GM12878 (cell line): ENCODE measurements at regions not wholly inside any gene's neighbourhood (a gene's known extent, or its start where the extent isn't known, plus 50 kb on each side); places are given as distances from the start of the nearest gene placed in this dataset.

Experiments used
- ATAC-seq: fragments of 200-7000 bp; cut with Tn5 transposase; 3 replicates; pipeline ENCODE4 v1.9.1; 2020; ENCODE audit warnings: mild to moderate bottlenecking, moderate library complexity
- BruUV-seq: library from RNA; stranded (reverse); fragments of 400-500 nt; replicated peaks from 2 replicates; lab custom pipeline; 2021; lab: Mats Ljungman, UMichigan
- CTCF ChIA-PET: fragments of 300-600 bp; sonication (Branson Sonifier 250); formaldehyde crosslinking; extraction: SDS; loops from one replicate; lab custom pipeline; 2021; ENCODE audit warnings: inconsistent platforms; lab: Yijun Ruan, JAX
- POLR2A ChIA-PET: fragments of 350-600 bp; formaldehyde crosslinking; extraction: SDS; loops from one replicate; lab custom pipeline; 2021; ENCODE audit warnings: inconsistent platforms; lab: Charles Lee
- RAD21 ChIA-PET: fragments of 300-600 bp; sonication (Branson Sonifier 250); formaldehyde crosslinking; loops from one replicate; lab custom pipeline; 2023; ENCODE audit warnings: antibody characterized with exemption; ENCODE audit not compliant: unreplicated experiment; lab: Charles Lee
- SMC1A ChIA-PET: fragments of 300-600 bp; sonication (Branson Sonifier 250); formaldehyde crosslinking; loops from one replicate; lab custom pipeline; 2023; ENCODE audit not compliant: unreplicated experiment, uncharacterized antibody; lab: Charles Lee
- DNase-seq: peaks from one replicate; pipeline ENCODE4 v3.0.0-alpha.2; 2011; ENCODE audit warnings: low read depth, low spot score
- FAIRE-seq: peaks from 3 replicates; lab custom pipeline; 2011; peaks lifted over from hg19 to GRCh38; lab: Jason Lieb, UNC
- H2AFZ ChIP-seq: 2 replicates; pipeline ENCODE4 v1.6.0; 2011; ENCODE audit warnings: low read depth, low read length, control low read depth; ENCODE audit not compliant: control insufficient read depth
- H3K27ac ChIP-seq: 2 replicates; pipeline ENCODE4 v1.5.1; 2011; ENCODE audit warnings: control low read depth; ENCODE audit not compliant: control insufficient read depth, insufficient read depth
- H3K27me3 ChIP-seq, 2 experiments: replicated peaks in 1 of 2; 2 replicates each; pipeline versions ENCODE4 v1.6.0 to v1.6.1; 2011; ENCODE audit warnings: low read length in 1 of 2; ENCODE audit not compliant: control insufficient read depth in 2 of 2, insufficient read depth in 2 of 2
- H3K36me3 ChIP-seq, 2 experiments: 2 replicates each; pipeline ENCODE4 v1.5.1; 2011; ENCODE audit warnings: low read length in 1 of 2; ENCODE audit not compliant: control insufficient read depth in 2 of 2, insufficient read depth in 2 of 2
- H3K4me1 ChIP-seq: 2 replicates; pipeline ENCODE4 v1.6.1; 2011; ENCODE audit warnings: mild to moderate bottlenecking, low read length, moderate library complexity, mixed read lengths; ENCODE audit not compliant: control insufficient read depth, insufficient read depth
- H3K4me2 ChIP-seq: 2 replicates; pipeline ENCODE4 v1.6.0; 2011; ENCODE audit warnings: control low read depth; ENCODE audit not compliant: control insufficient read depth, insufficient read depth
- H3K4me3 ChIP-seq: fragments of 200-600 bp; sonication (generic); 2 replicates; pipeline ENCODE4 v1.5.1; 2016
- H3K79me2 ChIP-seq: 2 replicates; pipeline ENCODE4 v1.6.0; 2011; ENCODE audit warnings: low read length; ENCODE audit not compliant: control insufficient read depth, insufficient read depth
- H3K9ac ChIP-seq: 2 replicates; pipeline ENCODE4 v1.8.0; 2011; ENCODE audit warnings: low read length, control low read depth, mixed read lengths; ENCODE audit not compliant: control insufficient read depth, insufficient read depth
- H3K9me3 ChIP-seq: replicated peaks from 3 replicates; pipeline ENCODE4 v1.5.1; 2011; ENCODE audit warnings: mild to moderate bottlenecking, low read length; ENCODE audit not compliant: control insufficient read depth, insufficient read depth
- H4K20me1 ChIP-seq: 2 replicates; pipeline ENCODE4 v1.6.0; 2011; ENCODE audit not compliant: control insufficient read depth, insufficient read depth
- EP300 ChIP-seq, 2 experiments: fragments of 150-350 bp in 1 of 2; IDR thresholded peaks; 2 replicates each; pipeline ENCODE4 v1.6.1; 2011 to 2012; ENCODE audit warnings: low read depth in 2 of 2, low read length in 2 of 2, borderline replicate concordance in 1 of 2, improper control_type of control experiment in 1 of 2, inconsistent platforms in 1 of 2; ENCODE audit not compliant: control insufficient read depth in 1 of 2
- ESRRA ChIP-seq: IDR thresholded peaks from 2 replicates; pipeline ENCODE4 v1.6.1; 2012; ENCODE audit warnings: mild to moderate bottlenecking, low read length, improper control_type of control experiment
- HDAC6 ChIP-seq: fragments of 200-600 bp; sonication (generic); IDR thresholded peaks from one replicate; pipeline ENCODE4 v1.8.0; 2017; ENCODE audit warnings: antibody characterized with exemption; ENCODE audit not compliant: unreplicated experiment
- IKZF1 ChIP-seq: fragments of 450-650 bp; conservative IDR thresholded peaks from 2 replicates; pipeline ENCODE4 v1.6.1; 2017; ENCODE audit warnings: antibody characterized with exemption, mild to moderate bottlenecking
- IRF3 ChIP-seq: fragments of 450-650 bp; IDR thresholded peaks from 2 replicates; pipeline ENCODE4 v1.6.1; 2014; ENCODE audit warnings: mild to moderate bottlenecking
- JUND ChIP-seq: IDR thresholded peaks from 2 replicates; pipeline ENCODE4 v1.6.1; 2012; ENCODE audit warnings: low read depth, mild to moderate bottlenecking, low read length, improper control_type of control experiment, moderate library complexity
- LARP7 ChIP-seq: fragments of 450-650 bp; IDR thresholded peaks from 2 replicates; pipeline ENCODE4 v1.6.1; 2017; ENCODE audit warnings: mild to moderate bottlenecking
- MYC ChIP-seq: IDR thresholded peaks from 2 replicates; pipeline ENCODE4 v1.6.1; 2011; ENCODE audit warnings: mild to moderate bottlenecking, low read length, moderate library complexity, inconsistent platforms; ENCODE audit not compliant: insufficient read depth, insufficient replicate concordance, insufficient read length, severe bottlenecking
- NFXL1 ChIP-seq: fragments of 450-650 bp; IDR thresholded peaks from 2 replicates; pipeline ENCODE4 v1.6.1; 2017; ENCODE audit warnings: antibody characterized with exemption, mild to moderate bottlenecking, borderline replicate concordance
- NFYA ChIP-seq: IDR thresholded peaks from 2 replicates; pipeline ENCODE4 v1.6.1; 2011; ENCODE audit warnings: low read depth, mild to moderate bottlenecking, low read length, improper control_type of control experiment, borderline replicate concordance
- NRF1 ChIP-seq: conservative IDR thresholded peaks from 2 replicates; pipeline ENCODE4 v1.6.1; 2011; ENCODE audit warnings: mild to moderate bottlenecking, low read depth, low read length, improper control_type of control experiment
- PKNOX1 ChIP-seq: fragments of 450-650 bp; IDR thresholded peaks from 2 replicates; pipeline ENCODE4 v1.6.1; 2016; ENCODE audit warnings: mild to moderate bottlenecking
- RB1 ChIP-seq: fragments of 450-650 bp; formaldehyde crosslinking; IDR thresholded peaks from 2 replicates; pipeline ENCODE4 v1.6.1; 2017; ENCODE audit warnings: mild to moderate bottlenecking, borderline replicate concordance
- RELA ChIP-seq: fragments of 450-650 bp; IDR thresholded peaks from 2 replicates; pipeline ENCODE4 v1.8.0; 2014; ENCODE audit warnings: borderline replicate concordance; ENCODE audit not compliant: partially characterized antibody
- SIN3A ChIP-seq: IDR thresholded peaks from 2 replicates; pipeline ENCODE4 v1.6.1; 2012; ENCODE audit warnings: low read depth, low read length, improper control_type of control experiment
- SMARCA5 ChIP-seq: fragments of 450-650 bp; IDR thresholded peaks from 2 replicates; pipeline ENCODE4 v1.6.1; 2017; ENCODE audit warnings: mild to moderate bottlenecking
- TAF1 ChIP-seq: IDR thresholded peaks from 2 replicates; pipeline ENCODE4 v1.6.1; 2011; ENCODE audit warnings: mild to moderate bottlenecking, low read depth, low read length, borderline replicate concordance
- USF1 ChIP-seq: IDR thresholded peaks from 2 replicates; pipeline ENCODE4 v1.6.1; 2011; ENCODE audit warnings: borderline replicate concordance, low read depth, mild to moderate bottlenecking, moderate library complexity, mixed read lengths, low read length; ENCODE audit not compliant: insufficient read depth; ENCODE audit errors: extremely low read length
- ZBED1 ChIP-seq: IDR thresholded peaks from 2 replicates; pipeline ENCODE4 v1.6.1; 2016; ENCODE audit warnings: borderline replicate concordance
- ZNF384 ChIP-seq: IDR thresholded peaks from 2 replicates; pipeline ENCODE4 v1.6.1; 2012; ENCODE audit warnings: low read depth, mild to moderate bottlenecking, low read length, improper control_type of control experiment, borderline replicate concordance
- WGBS: methylation state at CpG from one replicate; pipeline ENCODE4 v1.1.6; 2016; ENCODE audit warnings: low lambda C conversion rate; ENCODE audit not compliant: insufficient replicate concordance, insufficient coverage; ENCODE audit errors: missing lambda C conversion rate; 5-methylcytosine and 5-hydroxymethylcytosine counted together
- in situ Hi-C: fragments of 300-500 bp; cut with MboI; formaldehyde crosslinking; loops from 9 replicates; pipeline ENCODE4 v1.14.3; 2018; ENCODE audit warnings: mixed read lengths
- intact Hi-C: fragments of 100-400 bp; cut with micrococcal nuclease; formaldehyde crosslinking; loops from one replicate; pipeline ENCODE4 v1.14.2; 2022; ENCODE audit not compliant: unreplicated experiment

GRCh38 chr21:28663754-28664153, 328.9 kb downstream of the LTN1 start:
- RAD21 ChIA-PET = no interaction called here
- no peak overlapping the region for H3K4me2 ChIP-seq
- in situ Hi-C loops (no loop called here), intact Hi-C loops (no loop called here)
- no peak overlapping the region for H2AFZ ChIP-seq
- ATAC-seq = no peak
- POLR2A ChIA-PET = no interaction called here
- no peak overlapping the region for H3K4me3 ChIP-seq
- no peak overlapping the region for H3K27ac ChIP-seq
- no peak for DNase-seq
- H3K9me3 ChIP-seq = no peaks in the 10 kb centered on the region
- no peak overlapping the region for H3K9ac ChIP-seq
- no peaks in the 10 kb centered on the region for H3K27me3 ChIP-seq
- CTCF ChIA-PET = no interaction called here
- 69% methylated on average over 5 of the region's 5 CpGs for WGBS
- BruUV-seq = no TSS peak
- TF ChIP-seq EP300 (IDR thresholded peaks at IDR 0.05; ENCODE audit: borderline replicate concordance in 1 of 2, control insufficient read depth in 1 of 2, low read depth in 2 of 2, low read length in 2 of 2) = no peak
- TF ChIP-seq RB1 = no peak
- no peak for TF ChIP-seq NFYA
- TF ChIP-seq ESRRA = no peak
- TF ChIP-seq HDAC6 = no peak
- no peak for TF ChIP-seq LARP7
- no peak for TF ChIP-seq SIN3A
- no peak for TF ChIP-seq IRF3
- no peak for TF ChIP-seq PKNOX1
- no peak for TF ChIP-seq JUND
- TF ChIP-seq TAF1 = no peak
- no peak for TF ChIP-seq SMARCA5
- no peak for TF ChIP-seq ZBED1
- no peak for TF ChIP-seq MYC
- TF ChIP-seq RELA = no peak
- no peak for TF ChIP-seq IKZF1
- no peak for TF ChIP-seq NRF1
- TF ChIP-seq ZNF384 = no peak
- TF ChIP-seq USF1 = no peak
- no peak for TF ChIP-seq NFXL1
- SMC1A ChIA-PET = no interaction called here
- H4K20me1 ChIP-seq = no peaks in the 10 kb centered on the region
- FAIRE-seq = no peak
- no peaks in the 10 kb centered on the region for H3K36me3 ChIP-seq
- H3K4me1 ChIP-seq = no peaks in the 10 kb centered on the region
- H3K79me2 ChIP-seq = no peaks in the 10 kb centered on the region
